ENCODE measurements at regions not wholly inside any gene's neighbourhood (a gene's known extent, or its start where the extent isn't known, plus 50 kb on each side); places are given as distances from the start of the nearest gene placed in this dataset.

- ChIA-PET CTCF (no interaction called here), POLR2A (no interaction called here)
Measured at GRCh38 chr2:150572194-150572766, 84.8 kb upstream of the RND3 start.

- CTCF ChIA-PET, result no interaction called here
- POLR2A ChIA-PET, result no interaction called here
Measured at GRCh38 chr2:150571121-150571520, 83.7 kb upstream of the RND3 start.

GRCh38 chr2:150570712-150571111 is 83.2 kb upstream of the RND3 start:
- CTCF ChIA-PET, result no interaction called here

GRCh38 chr2:150569761-150570160 is 82.3 kb upstream of the RND3 start:
- CTCF ChIA-PET, result no interaction called here
- POLR2A ChIA-PET, result no interaction called here

More at GRCh38 chr2:150570712-150571111, 83.2 kb upstream of the RND3 start:
- POLR2A ChIA-PET, result no interaction called here

GRCh38 chr2:150567771-150568301 is 80.4 kb upstream of the RND3 start:
- POLR2A ChIA-PET, result no interaction called here
- CTCF ChIA-PET, result no interaction called here

GRCh38 chr2:150566289-150566688 is 78.8 kb upstream of the RND3 start:
- ChIA-PET CTCF (no interaction called here), POLR2A (no interaction called here)

- CTCF ChIA-PET, result no interaction called here
- POLR2A ChIA-PET, result no interaction called here
Measured at GRCh38 chr2:150561076-150561475, 73.6 kb upstream of the RND3 start.

GRCh38 chr2:150557020-150557600 is 69.6 kb upstream of the RND3 start:
- POLR2A ChIA-PET, result no interaction called here
- CTCF ChIA-PET, result no interaction called here

GRCh38 chr2:150555611-150556356 is 68.3 kb upstream of the RND3 start:
- CTCF ChIA-PET, result no interaction called here
- POLR2A ChIA-PET, result no interaction called here

- CTCF ChIA-PET, result no interaction called here
- POLR2A ChIA-PET, result no interaction called here
Measured at GRCh38 chr2:150554046-150554445, 66.6 kb upstream of the RND3 start.

GRCh38 chr2:150552041-150552820 is 64.8 kb upstream of the RND3 start:
- POLR2A ChIA-PET, result no interaction called here

GRCh38 chr2:150549381-150549780 is 61.9 kb upstream of the RND3 start:
- CTCF ChIA-PET, result no interaction called here

More at GRCh38 chr2:150552041-150552820, 64.8 kb upstream of the RND3 start:
- CTCF ChIA-PET, result no interaction called here

GRCh38 chr2:150548527-150548926 is 61.1 kb upstream of the RND3 start:
- POLR2A ChIA-PET, result no interaction called here

More at GRCh38 chr2:150549381-150549780, 61.9 kb upstream of the RND3 start:
- POLR2A ChIA-PET, result no interaction called here

GRCh38 chr2:150545916-150546315 is 58.4 kb upstream of the RND3 start:
- ChIA-PET POLR2A (no interaction called here), CTCF (no interaction called here)

More at GRCh38 chr2:150548527-150548926, 61.1 kb upstream of the RND3 start:
- CTCF ChIA-PET, result no interaction called here

GRCh38 chr2:150544731-150545130 is 57.3 kb upstream of the RND3 start:
- ChIA-PET POLR2A (no interaction called here), CTCF (no interaction called here)

- ChIA-PET POLR2A (no interaction called here), CTCF (no interaction called here)
Measured at GRCh38 chr2:150542692-150543091, 55.2 kb upstream of the RND3 start.

GRCh38 chr2:150542172-150542571 is 54.7 kb upstream of the RND3 start:
- ChIA-PET CTCF (no interaction called here), POLR2A (no interaction called here)

GRCh38 chr2:150538651-150539201 is 51.3 kb upstream of the RND3 start:
- CTCF ChIA-PET, result no interaction called here
- POLR2A ChIA-PET, result no interaction called here
